CD4-positive, alpha-beta T cell (primary cell): ENCODE measurements at regions not wholly inside any gene's neighbourhood (a gene's known extent, or its start where the extent isn't known, plus 50 kb on each side); places are given as distances from the start of the nearest gene placed in this dataset.

Experiments used
- ATAC-seq: fragments of 200-7000 bp; cut with Tn5 transposase; one replicate; pipeline ENCODE4 v1.10.0; 2022; ENCODE audit warnings: mild to moderate bottlenecking; ENCODE audit not compliant: poor library complexity
- CTCF ChIA-PET: fragments of 350-600 bp; sonication (Branson Sonifier 250); formaldehyde crosslinking; loops from one replicate; lab custom pipeline; 2021; ENCODE audit warnings: antibody characterized with exemption, inconsistent platforms; lab: Charles Lee
- POLR2A ChIA-PET: fragments of 350-600 bp; sonication (Branson Sonifier 250); formaldehyde crosslinking; loops from one replicate; lab custom pipeline; 2021; ENCODE audit warnings: antibody characterized with exemption, inconsistent platforms; lab: Charles Lee
- DNase-seq, 14 experiments: peaks; one replicate each; pipeline ENCODE4 v3.0.0-alpha.2; 2013 to 2020; ENCODE audit warnings: mixed read lengths in 2 of 14
- H3K27ac ChIP-seq, 2 donors: one replicate each; pipeline versions ENCODE4 v1.5.1 to v1.7.0; 2013; ENCODE audit warnings: low read length in 2 of 2, low read depth in 1 of 2, mild to moderate bottlenecking in 1 of 2
- H3K27me3 ChIP-seq, 2 experiments: 1 replicate in 1 of 2; 2 replicates in 1 of 2; pipeline versions ENCODE4 v1.6.1 to v1.7.0; 2013; ENCODE audit warnings: low read length in 2 of 2, control low read depth in 1 of 2, mild to moderate bottlenecking in 1 of 2, moderate library complexity in 1 of 2; ENCODE audit not compliant: insufficient read depth in 2 of 2, control insufficient read depth in 1 of 2
- H3K36me3 ChIP-seq: one replicate; pipeline ENCODE4 v1.6.1; 2013; ENCODE audit warnings: low read length, control low read depth; ENCODE audit not compliant: insufficient read depth
- H3K4me1 ChIP-seq: one replicate; pipeline ENCODE4 v1.6.1; 2013; ENCODE audit warnings: low read length, control low read depth; ENCODE audit not compliant: insufficient read depth
- H3K4me3 ChIP-seq: one replicate; pipeline ENCODE4 v1.5.1; 2013; ENCODE audit warnings: mild to moderate bottlenecking, low read length, moderate library complexity
- H3K9me3 ChIP-seq, 2 experiments: 1 replicate in 1 of 2; 2 replicates in 1 of 2; pipeline versions ENCODE4 v1.6.1 to v1.7.0; 2013; ENCODE audit warnings: low read length in 2 of 2, mild to moderate bottlenecking in 2 of 2, control low read depth in 1 of 2, moderate library complexity in 1 of 2; ENCODE audit not compliant: control insufficient read depth in 1 of 2, insufficient read depth in 1 of 2
- H3K27ac Mint-ChIP-seq: one replicate; pipeline ENCODE4 v1.8.0; 2020; ENCODE audit warnings: mixed read lengths
- H3K27me3 Mint-ChIP-seq: one replicate; pipeline ENCODE4 v1.8.0; 2021; ENCODE audit warnings: mixed read lengths
- H3K36me3 Mint-ChIP-seq: one replicate; pipeline ENCODE4 v1.8.0; 2021; ENCODE audit warnings: low read depth, mixed read lengths
- H3K4me1 Mint-ChIP-seq: one replicate; pipeline ENCODE4 v1.8.0; 2021; ENCODE audit warnings: low read depth, mixed read lengths
- H3K4me3 Mint-ChIP-seq: one replicate; pipeline ENCODE4 v1.8.0; 2020; ENCODE audit warnings: mild to moderate bottlenecking, mixed read lengths
- H3K9me3 Mint-ChIP-seq: one replicate; pipeline ENCODE4 v1.8.0; 2020; ENCODE audit warnings: mixed read lengths
- CTCF ChIP-seq: fragments of 200-600 bp; IDR thresholded peaks from one replicate; pipeline ENCODE4 v1.8.0; 2022; ENCODE audit warnings: antibody characterized with exemption, mild to moderate bottlenecking
- intact Hi-C, 2 experiments: fragments of 100-400 bp; cut with DNase I in 1 of 2; cut with micrococcal nuclease in 1 of 2; formaldehyde crosslinking; loops; one replicate each; pipeline versions ENCODE4 v1.15.1 to v1.9.0; 2023 to 2025; cut with DNase I, micrococcal nuclease

- ChIA-PET CTCF (no interaction called here), POLR2A (no interaction called here)
- Mint-ChIP-seq H3K4me1 (no peaks in the 10 kb centered on the region), H3K27ac (no peak overlapping the region), H3K27me3 (no peaks in the 10 kb centered on the region), H3K36me3 (no peaks in the 10 kb centered on the region), H3K9me3 (peaks cover 4% of the 10 kb centered on the region), H3K4me3 (no peak overlapping the region)
- ATAC-seq, result no peak
- no peak overlapping the region for H3K4me3 ChIP-seq
- H3K27ac ChIP-seq, result no peak overlapping the region
- no peaks in the 10 kb centered on the region for H3K27me3 ChIP-seq
- no peaks in the 10 kb centered on the region for H3K9me3 ChIP-seq
- no peaks in the 10 kb centered on the region for H3K4me1 ChIP-seq
- TF ChIP-seq CTCF, result no peak
- no peaks in the 10 kb centered on the region for H3K36me3 ChIP-seq
- intact Hi-C loops, result no loop called here
- DNase-seq, result no peak
Observed at GRCh38 chr3:82103241-82103640, 341.8 kb upstream of the GBE1 start.

GRCh38 chr3:82100378-82100777 is 338.9 kb upstream of the GBE1 start:
- Histone ChIP-seq H3K4me3 (no peak overlapping the region), H3K27ac (no peak overlapping the region), H3K36me3 (no peaks in the 10 kb centered on the region), H3K27me3 (no peaks in the 10 kb centered on the region), H3K4me1 (no peaks in the 10 kb centered on the region), H3K9me3 (no peaks in the 10 kb centered on the region)
- ATAC-seq (no peak), DNase-seq (no peak)
- Mint-ChIP-seq H3K27me3 (no peaks in the 10 kb centered on the region), H3K4me1 (no peaks in the 10 kb centered on the region), H3K36me3 (no peaks in the 10 kb centered on the region), H3K4me3 (no peak overlapping the region), H3K9me3 (peaks cover 4% of the 10 kb centered on the region), H3K27ac (no peak overlapping the region)
- intact Hi-C loops, result no loop called here
- POLR2A ChIA-PET, result no interaction called here
- CTCF ChIA-PET, result no interaction called here
- no peak for TF ChIP-seq CTCF

GRCh38 chr3:82093641-82094040 is 332.2 kb upstream of the GBE1 start:
- Mint-ChIP-seq H3K36me3 (no peaks in the 10 kb centered on the region), H3K9me3 (peaks cover 2% of the 10 kb centered on the region), H3K4me1 (no peaks in the 10 kb centered on the region), H3K27ac (no peak overlapping the region), H3K27me3 (no peaks in the 10 kb centered on the region), H3K4me3 (no peak overlapping the region)
- no peaks in the 10 kb centered on the region for H3K4me1 ChIP-seq
- ATAC-seq, result no peak
- H3K27me3 ChIP-seq, result no peaks in the 10 kb centered on the region
- TF ChIP-seq CTCF, result no peak
- ChIA-PET POLR2A (no interaction called here), CTCF (no interaction called here)
- H3K4me3 ChIP-seq, result no peak overlapping the region
- DNase-seq, result no peak
- no peaks in the 10 kb centered on the region for H3K36me3 ChIP-seq
- no peak overlapping the region for H3K27ac ChIP-seq
- intact Hi-C loops, result no loop called here
- peaks cover 0 to 5% of the 10 kb centered on the region in 2 experiments for H3K9me3 ChIP-seq
